ENCODE measurements at regions not wholly inside any gene's neighbourhood (a gene's known extent, or its start where the extent isn't known, plus 50 kb on each side); places are given as distances from the start of the nearest gene placed in this dataset.

GRCh38 chr12:114976372-114976771 is 292.4 kb upstream of the TBX3 start:
- intact Hi-C loops (cut with DNase I; ENCODE audit: low total_unique reads), result no loop called here
- Histone ChIP-seq H3K4me3 (no peak overlapping the region), H3K9me3 (no peaks in the 10 kb centered on the region), H3K27ac (no peak overlapping the region), H3K27me3 (no peaks in the 10 kb centered on the region), H3K36me3 (no peaks in the 10 kb centered on the region), H3K4me1 (no peaks in the 10 kb centered on the region)
- no peak for DNase-seq
- WGBS, 2 donors (ENCODE audit: low coverage in 1 of 2), result 79 to 83% methylated on average over 2 of the region's 2 CpGs
- in situ Hi-C loops (cut with MboI; ENCODE audit: low pct_ligation_motif_present in 1 of 4, low pct_unique_long_range_greater_than_20kb in 1 of 4, low sequenced_read_pairs in 3 of 4), result no loop called here
- TF ChIP-seq EP300 (IDR thresholded peaks at IDR 0.05; ENCODE audit: low read depth) (no peak), POLR2A (IDR thresholded peaks at IDR 0.05) (no peak), POLR2AphosphoS5 (IDR thresholded peaks at IDR 0.05) (no peak), CTCF (IDR thresholded peaks at IDR 0.05) (no peak)

GRCh38 chr12:114975640-114976310 is 291.8 kb upstream of the TBX3 start:
- Histone ChIP-seq H3K4me1 (no peaks in the 10 kb centered on the region), H3K27ac (no peak overlapping the region), H3K4me3 (no peak overlapping the region), H3K36me3 (no peaks in the 10 kb centered on the region), H3K9me3 (no peaks in the 10 kb centered on the region), H3K27me3 (no peaks in the 10 kb centered on the region)
- WGBS, 2 donors (ENCODE audit: low coverage in 1 of 2), result 70 to 81% methylated on average over 3 to 4 of the region's 4 CpGs
- no peak for DNase-seq
- intact Hi-C loops (cut with DNase I; ENCODE audit: low total_unique reads), result no loop called here
- in situ Hi-C loops (cut with MboI; ENCODE audit: low pct_ligation_motif_present in 1 of 4, low pct_unique_long_range_greater_than_20kb in 1 of 4, low sequenced_read_pairs in 3 of 4), result no loop called here
- TF ChIP-seq EP300 (IDR thresholded peaks at IDR 0.05; ENCODE audit: low read depth), result no peak

GRCh38 chr12:114974826-114975639 is 291.1 kb upstream of the TBX3 start:
- in situ Hi-C loops (cut with MboI; ENCODE audit: low pct_ligation_motif_present in 1 of 4, low pct_unique_long_range_greater_than_20kb in 1 of 4, low sequenced_read_pairs in 3 of 4), result no loop called here
- Histone ChIP-seq H3K4me3 (no peak overlapping the region), H3K9me3 (no peaks in the 10 kb centered on the region), H3K36me3 (no peaks in the 10 kb centered on the region), H3K27ac (no peak overlapping the region), H3K27me3 (no peaks in the 10 kb centered on the region), H3K4me1 (no peaks in the 10 kb centered on the region)
- no peak for DNase-seq
- no peak for TF ChIP-seq CTCF (IDR thresholded peaks at IDR 0.05)
- TF ChIP-seq POLR2AphosphoS5 (IDR thresholded peaks at IDR 0.05), result no peak
- TF ChIP-seq POLR2A (IDR thresholded peaks at IDR 0.05), result no peak
- no peak for TF ChIP-seq EP300 (IDR thresholded peaks at IDR 0.05; ENCODE audit: low read depth)
- intact Hi-C loops (cut with DNase I; ENCODE audit: low total_unique reads), result no loop called here
- 69 to 73% methylated on average over 4 to 6 of the region's 6 CpGs for WGBS, 2 donors (ENCODE audit: low coverage in 1 of 2)

GRCh38 chr12:114974333-114974732 is 290.4 kb upstream of the TBX3 start:
- Histone ChIP-seq H3K4me1 (no peaks in the 10 kb centered on the region), H3K27ac (no peak overlapping the region), H3K36me3 (no peaks in the 10 kb centered on the region), H3K27me3 (no peaks in the 10 kb centered on the region), H3K9me3 (no peaks in the 10 kb centered on the region), H3K4me3 (no peak overlapping the region)
- intact Hi-C loops (cut with DNase I; ENCODE audit: low total_unique reads), result no loop called here
- no peak for DNase-seq
- in situ Hi-C loops (cut with MboI; ENCODE audit: low pct_ligation_motif_present in 1 of 4, low pct_unique_long_range_greater_than_20kb in 1 of 4, low sequenced_read_pairs in 3 of 4), result no loop called here
- no peak for TF ChIP-seq EP300 (IDR thresholded peaks at IDR 0.05; ENCODE audit: low read depth)
- TF ChIP-seq CTCF (IDR thresholded peaks at IDR 0.05), result no peak
- no peak for TF ChIP-seq POLR2A (IDR thresholded peaks at IDR 0.05)
- TF ChIP-seq POLR2AphosphoS5 (IDR thresholded peaks at IDR 0.05), result no peak
- WGBS, 2 donors (ENCODE audit: low coverage in 1 of 2), result 79 to 83% methylated on average over 1 to 2 of the region's 2 CpGs
